ENCODE measurements at regions not wholly inside any gene's neighbourhood (a gene's known extent, or its start where the extent isn't known, plus 50 kb on each side); places are given as distances from the start of the nearest gene placed in this dataset.

- H4K20me1 ChIP-seq (ENCODE audit: insufficient read depth, poor library complexity, severe bottlenecking): no peaks in the 10 kb centered on the region
- no peaks in the 10 kb centered on the region for H3K79me2 ChIP-seq
- H3K27me3 ChIP-seq: no peaks in the 10 kb centered on the region
- no peaks in the 10 kb centered on the region for H3K9me3 ChIP-seq (ENCODE audit: low read depth)
- TF ChIP-seq EZH2 (IDR thresholded peaks at IDR 0.05; ENCODE audit: borderline replicate concordance) (no peak), EZH2phosphoT487 (IDR thresholded peaks at IDR 0.05; ENCODE audit: low read depth, severe bottlenecking, unreplicated experiment) (no peak), CTCF (IDR thresholded peaks at IDR 0.05; ENCODE audit: poor library complexity) (no peak)
- 25% methylated on average over 1 of the region's 1 CpG for WGBS (ENCODE audit: low lambda C conversion rate, missing lambda C conversion rate)
- H3K4me2 ChIP-seq: no peak overlapping the region
- H2AFZ ChIP-seq: no peak overlapping the region
- no peak overlapping the region for H3K4me3 ChIP-seq
- H3K36me3 ChIP-seq (replicated peaks; ENCODE audit: insufficient read depth, low read depth): no peaks in the 10 kb centered on the region
- peak; percentile 41 for DNase-seq (ENCODE audit: low spot score)
- peak overlapping the region; percentile 33 for H3K27ac ChIP-seq
- H3K9me2 ChIP-seq (replicated peaks; ENCODE audit: insufficient read depth): no peaks in the 10 kb centered on the region
- no peaks in the 10 kb centered on the region for H3K4me1 ChIP-seq (ENCODE audit: insufficient read depth)
Observed at GRCh38 chr9:81529556-81530193, 159.7 kb downstream of the TLE1 start.

- Histone ChIP-seq H3K4me2 (no peak overlapping the region), H2AFZ (no peak overlapping the region), H3K36me3 (replicated peaks; ENCODE audit: insufficient read depth, low read depth) (no peaks in the 10 kb centered on the region), H3K27me3 (no peaks in the 10 kb centered on the region), H3K4me1 (ENCODE audit: insufficient read depth) (no peaks in the 10 kb centered on the region), H3K9me2 (replicated peaks; ENCODE audit: insufficient read depth) (no peaks in the 10 kb centered on the region), H3K4me3 (no peak overlapping the region), H3K9me3 (ENCODE audit: low read depth) (no peaks in the 10 kb centered on the region), H4K20me1 (ENCODE audit: insufficient read depth, poor library complexity, severe bottlenecking) (no peaks in the 10 kb centered on the region), H3K79me2 (no peaks in the 10 kb centered on the region), H3K27ac (no peak overlapping the region)
- no peak for TF ChIP-seq CTCF (IDR thresholded peaks at IDR 0.05; ENCODE audit: poor library complexity)
- no peak for TF ChIP-seq EZH2phosphoT487 (IDR thresholded peaks at IDR 0.05; ENCODE audit: low read depth, severe bottlenecking, unreplicated experiment)
- 100% methylated on average over 2 of the region's 2 CpGs for WGBS (ENCODE audit: low lambda C conversion rate, missing lambda C conversion rate)
- DNase-seq (ENCODE audit: low spot score): no peak
Observed at GRCh38 chr9:81526587-81526986, 162.8 kb downstream of the TLE1 start.

- H3K4me3 ChIP-seq: no peak overlapping the region
- no peaks in the 10 kb centered on the region for H3K36me3 ChIP-seq (replicated peaks; ENCODE audit: insufficient read depth, low read depth)
- TF ChIP-seq EZH2 (IDR thresholded peaks at IDR 0.05; ENCODE audit: borderline replicate concordance) (no peak), CTCF (IDR thresholded peaks at IDR 0.05; ENCODE audit: poor library complexity) (peak; percentile 54)
- peak; percentile 60 for DNase-seq (ENCODE audit: low spot score)
- H3K9me2 ChIP-seq (replicated peaks; ENCODE audit: insufficient read depth): no peaks in the 10 kb centered on the region
- no peaks in the 10 kb centered on the region for H3K4me1 ChIP-seq (ENCODE audit: insufficient read depth)
- no peaks in the 10 kb centered on the region for H4K20me1 ChIP-seq (ENCODE audit: insufficient read depth, poor library complexity, severe bottlenecking)
- H2AFZ ChIP-seq: no peak overlapping the region
- peak overlapping the region; percentile 15 for H3K27ac ChIP-seq
- no peaks in the 10 kb centered on the region for H3K27me3 ChIP-seq
- no peaks in the 10 kb centered on the region for H3K9me3 ChIP-seq (ENCODE audit: low read depth)
- 74% methylated on average over 8 of the region's 8 CpGs for WGBS (ENCODE audit: low lambda C conversion rate, missing lambda C conversion rate)
- H3K4me2 ChIP-seq: no peak overlapping the region
- no peaks in the 10 kb centered on the region for H3K79me2 ChIP-seq
Observed at GRCh38 chr9:81522716-81523551, 166.4 kb downstream of the TLE1 start.

All from hepatocyte (in vitro differentiated cells).